ENCODE measurements at regions not wholly inside any gene's neighbourhood (a gene's known extent, or its start where the extent isn't known, plus 50 kb on each side); places are given as distances from the start of the nearest gene placed in this dataset.
A peak's percentile ranks its signal among the peaks of the same experiment; 100 is the strongest.

DNA sequence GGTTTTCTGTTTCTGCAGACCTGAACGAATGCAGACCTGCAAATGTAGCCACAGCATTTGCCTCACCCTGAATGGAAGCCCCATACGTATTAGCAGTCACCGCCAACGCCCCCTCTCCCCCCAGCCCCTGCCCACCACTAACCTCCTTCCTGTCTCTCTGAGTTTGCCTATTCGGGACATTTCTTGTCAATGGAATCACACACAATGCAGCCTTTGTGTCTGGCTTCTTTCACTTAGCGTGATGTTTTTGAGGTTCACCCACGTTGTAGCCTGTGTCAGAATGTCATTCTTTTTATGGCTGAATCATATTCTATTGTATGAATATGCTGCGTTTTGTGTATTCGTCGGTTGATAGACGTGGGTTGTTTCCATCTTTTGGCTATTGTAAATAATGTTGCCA, 178.6 kb downstream of the AACS start:
- no peak overlapping the region for H2AFZ ChIP-seq (ENCODE audit: low read depth, low read length, severe bottlenecking)
- no peak overlapping the region for H3K9ac ChIP-seq (ENCODE audit: low read length)
- H3K79me2 ChIP-seq (ENCODE audit: insufficient read depth, low read length): no peaks in the 10 kb centered on the region
- H3K4me3 ChIP-seq (ENCODE audit: insufficient read depth, low read length, poor library complexity, severe bottlenecking): no peak overlapping the region
- H3K36me3 ChIP-seq (ENCODE audit: low read length): no peaks in the 10 kb centered on the region
- no peak for TF ChIP-seq CTCF (IDR thresholded peaks at IDR 0.05; ENCODE audit: insufficient read depth, low read length, poor library complexity, severe bottlenecking)
- no peak for TF ChIP-seq EZH2phosphoT487 (conservative IDR thresholded peaks at IDR 0.05; ENCODE audit: low read length)
- H4K20me1 ChIP-seq (ENCODE audit: low read depth, low read length): no peaks in the 10 kb centered on the region
- H3K4me2 ChIP-seq (ENCODE audit: low read depth, low read length, poor library complexity, severe bottlenecking): no peak overlapping the region
- no peak overlapping the region for H3K27ac ChIP-seq (ENCODE audit: low read depth, low read length)
- H3K9me2 ChIP-seq (replicated peaks; ENCODE audit: insufficient read depth, low read length): no peaks in the 10 kb centered on the region
- peaks cover 8% of the 10 kb centered on the region; the same call in 1 of the 2 replicates for H3F3A ChIP-seq (ENCODE audit: insufficient read depth)
- H3K27me3 ChIP-seq (ENCODE audit: low read length): no peaks in the 10 kb centered on the region
- no peaks in the 10 kb centered on the region for H3K9me3 ChIP-seq (ENCODE audit: insufficient read depth, low read length)

GRCh38 chr12:125244338-125244737, 179.1 kb downstream of the AACS start:
- no peaks in the 10 kb centered on the region for H3K27me3 ChIP-seq (ENCODE audit: low read length)
- H3K27ac ChIP-seq (ENCODE audit: low read depth, low read length): no peak overlapping the region
- TF ChIP-seq EZH2phosphoT487 (conservative IDR thresholded peaks at IDR 0.05; ENCODE audit: low read length): no peak
- TF ChIP-seq CTCF (IDR thresholded peaks at IDR 0.05; ENCODE audit: insufficient read depth, low read length, poor library complexity, severe bottlenecking): no peak
- no peaks in the 10 kb centered on the region for H3K36me3 ChIP-seq (ENCODE audit: low read length)
- no peak overlapping the region for H3K4me3 ChIP-seq (ENCODE audit: insufficient read depth, low read length, poor library complexity, severe bottlenecking)
- H3K79me2 ChIP-seq (ENCODE audit: insufficient read depth, low read length): no peaks in the 10 kb centered on the region
- H2AFZ ChIP-seq (ENCODE audit: low read depth, low read length, severe bottlenecking): no peak overlapping the region
- H3F3A ChIP-seq (ENCODE audit: insufficient read depth): peaks cover 14% of the 10 kb centered on the region; the same call in 1 of the 2 replicates
- H4K20me1 ChIP-seq (ENCODE audit: low read depth, low read length): no peaks in the 10 kb centered on the region
- H3K4me2 ChIP-seq (ENCODE audit: low read depth, low read length, poor library complexity, severe bottlenecking): no peak overlapping the region
- H3K9me2 ChIP-seq (replicated peaks; ENCODE audit: insufficient read depth, low read length): no peaks in the 10 kb centered on the region
- no peaks in the 10 kb centered on the region for H3K9me3 ChIP-seq (ENCODE audit: insufficient read depth, low read length)
- H3K9ac ChIP-seq (ENCODE audit: low read length): no peak overlapping the region

DNA sequence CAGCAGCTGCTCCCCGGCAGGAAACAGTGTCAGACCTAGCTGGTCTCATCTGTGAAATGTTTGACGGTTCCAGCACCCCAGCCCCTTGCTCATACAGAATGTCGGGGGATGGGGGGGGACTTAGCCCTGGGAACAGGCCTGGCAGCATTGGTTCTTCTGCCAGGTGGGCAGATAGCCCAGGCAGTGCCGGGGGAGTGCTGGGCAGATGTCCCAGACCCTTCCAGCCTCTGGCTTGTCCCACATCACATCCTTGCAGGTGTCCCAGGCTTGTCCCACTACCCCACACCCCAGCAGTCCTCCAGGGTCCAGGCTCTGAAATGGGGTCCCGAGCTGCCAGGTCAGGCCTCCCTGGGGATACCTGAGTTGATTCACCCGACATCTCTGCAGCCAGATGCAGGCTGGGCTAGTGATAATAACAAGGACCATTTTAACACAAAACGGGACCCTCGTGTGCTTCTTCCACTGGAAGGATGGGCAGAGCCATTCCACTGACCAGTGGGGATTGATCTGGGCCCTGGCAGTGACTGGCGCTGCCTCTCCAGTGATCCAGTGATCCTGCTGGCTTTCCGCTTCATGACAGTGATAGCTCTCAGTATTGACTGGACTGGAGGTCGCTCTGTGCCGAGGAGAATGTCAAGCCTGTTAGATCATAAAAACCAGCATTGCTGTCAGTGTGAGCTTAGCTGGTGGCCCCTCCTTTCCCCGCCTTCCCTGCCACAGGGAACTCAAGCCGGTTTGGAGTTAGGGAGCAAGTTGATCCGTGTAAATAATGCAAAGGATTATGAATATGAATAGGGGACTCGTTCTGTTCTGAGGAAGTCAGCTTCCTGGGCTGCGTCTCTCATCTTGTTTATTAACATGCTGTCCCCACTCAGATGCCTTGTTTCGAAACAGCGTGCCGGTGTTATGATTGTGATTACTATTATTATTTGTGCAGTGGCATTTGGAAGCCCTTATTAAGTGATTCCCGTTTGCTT, 180.6 kb downstream of the AACS start:
- no peaks in the 10 kb centered on the region for H4K20me1 ChIP-seq (ENCODE audit: low read depth, low read length)
- no peak overlapping the region for H3K27ac ChIP-seq (ENCODE audit: low read depth, low read length)
- no peaks in the 10 kb centered on the region for H3K9me2 ChIP-seq (replicated peaks; ENCODE audit: insufficient read depth, low read length)
- no peaks in the 10 kb centered on the region for H3K79me2 ChIP-seq (ENCODE audit: insufficient read depth, low read length)
- no peaks in the 10 kb centered on the region for H3K9me3 ChIP-seq (ENCODE audit: insufficient read depth, low read length)
- H2AFZ ChIP-seq (ENCODE audit: low read depth, low read length, severe bottlenecking): no peak overlapping the region
- peaks cover 19% of the 10 kb centered on the region; the same call in 1 of the 2 replicates for H3F3A ChIP-seq (ENCODE audit: insufficient read depth)
- H3K4me3 ChIP-seq (ENCODE audit: insufficient read depth, low read length, poor library complexity, severe bottlenecking): no peak overlapping the region
- no peaks in the 10 kb centered on the region for H3K27me3 ChIP-seq (ENCODE audit: low read length)
- no peak overlapping the region for H3K4me2 ChIP-seq (ENCODE audit: low read depth, low read length, poor library complexity, severe bottlenecking)
- TF ChIP-seq CTCF (IDR thresholded peaks at IDR 0.05; ENCODE audit: insufficient read depth, low read length, poor library complexity, severe bottlenecking): no peak
- 0 out of 2 replicates have a peak, but pooled peaks have one; percentile 79 for TF ChIP-seq EZH2phosphoT487 (conservative IDR thresholded peaks at IDR 0.05; ENCODE audit: low read length)
- no peak overlapping the region for H3K9ac ChIP-seq (ENCODE audit: low read length)
- no peaks in the 10 kb centered on the region for H3K36me3 ChIP-seq (ENCODE audit: low read length)
